Stimulated activated CD8-positive, alpha-beta memory T cell treated with anti-CD3 and anti-CD28 coated beads, Interleukin-12 subunit alpha, Interleukin-12 subunit beta, amount 100 ng/mL, for 24 hours (primary cell): ENCODE measurements at regions not wholly inside any gene's neighbourhood (a gene's known extent, or its start where the extent isn't known, plus 50 kb on each side); places are given as distances from the start of the nearest gene placed in this dataset.

Experiments
- DNase-seq: peaks from one replicate; pipeline ENCODE4 v3.0.0-alpha.2; 2020; ENCODE audit errors: extremely low read depth

GRCh38 chr6:156306531-156306930, 470.6 kb upstream of the ARID1B start:
- DNase-seq: no peak

DNA sequence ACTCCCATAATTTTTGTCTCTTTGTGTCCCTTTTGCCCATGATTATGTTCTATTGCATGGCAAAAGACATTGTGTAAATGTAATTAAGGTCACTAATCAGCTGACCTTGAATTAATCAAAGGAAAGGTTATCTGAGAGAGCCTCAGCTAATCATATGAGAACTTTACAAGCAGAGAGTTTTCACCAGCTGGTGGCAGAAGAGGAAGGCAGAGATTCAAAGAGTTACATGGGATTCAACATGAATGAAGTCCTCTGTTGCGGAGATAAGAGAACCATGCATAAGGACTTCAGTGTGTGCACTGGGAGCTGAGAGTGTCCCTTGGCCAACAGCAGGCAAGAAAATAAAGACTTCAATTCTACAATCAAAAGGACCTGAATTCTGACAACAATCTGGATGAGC, 494.1 kb upstream of the ARID1B start:
- DNase-seq: no peak

DNA sequence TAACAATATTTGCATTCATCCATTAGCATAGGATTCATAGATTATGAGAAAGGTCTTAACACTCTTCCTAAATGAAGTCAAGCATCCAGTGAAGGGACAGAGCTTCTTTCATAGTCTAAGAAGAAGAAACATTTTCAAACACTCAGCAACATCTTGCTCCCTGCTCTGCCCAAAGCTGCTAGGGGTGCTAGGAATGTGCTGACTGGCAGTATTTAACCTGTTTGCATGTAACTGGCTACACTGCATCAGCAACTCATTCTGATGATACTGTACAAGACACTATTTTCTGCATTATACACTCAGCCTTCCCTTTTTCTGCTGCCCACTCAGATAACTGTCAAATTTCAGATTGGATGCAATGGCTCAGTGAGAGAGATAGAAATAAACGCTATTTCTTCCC, 495.1 kb upstream of the ARID1B start:
- no peak for DNase-seq

DNA sequence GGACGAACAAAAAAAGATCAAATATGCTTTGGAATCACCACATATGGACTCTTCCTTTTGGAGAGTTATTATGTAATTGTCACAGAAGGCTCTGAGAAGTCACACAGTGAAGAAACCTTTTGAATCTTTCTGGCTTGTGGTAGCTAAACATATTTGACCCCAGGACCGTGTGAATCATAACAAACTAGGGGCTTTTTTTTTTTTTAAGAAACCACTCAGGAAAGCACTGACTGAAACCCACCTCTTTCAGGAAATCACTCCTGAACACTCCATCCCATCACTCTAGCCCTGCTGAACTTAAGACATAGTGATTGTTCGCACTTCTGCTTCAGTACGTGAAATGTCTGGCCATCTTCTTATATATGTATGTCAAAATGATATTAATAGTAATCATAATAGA, 495.9 kb upstream of the ARID1B start:
- no peak for DNase-seq

DNA sequence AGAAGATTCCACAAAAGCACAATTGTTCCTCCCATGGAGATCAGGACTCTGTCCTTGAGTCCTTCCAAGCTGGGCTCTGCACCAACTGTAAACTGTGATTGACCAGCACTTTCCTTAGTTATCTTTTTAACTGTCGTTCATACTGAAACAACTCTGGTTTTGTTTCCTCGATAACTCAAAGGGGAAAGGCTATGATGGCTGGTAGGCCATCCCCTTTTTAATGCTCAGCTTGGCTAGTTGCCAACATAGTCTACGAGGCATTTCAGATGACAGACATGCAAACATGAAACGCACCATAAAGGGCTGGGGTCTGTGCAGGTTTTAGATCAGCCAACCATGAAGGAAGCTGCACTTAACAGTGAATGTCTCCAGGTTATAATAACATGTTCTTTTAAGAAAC, 497.1 kb upstream of the ARID1B start:
- DNase-seq: no peak

DNA sequence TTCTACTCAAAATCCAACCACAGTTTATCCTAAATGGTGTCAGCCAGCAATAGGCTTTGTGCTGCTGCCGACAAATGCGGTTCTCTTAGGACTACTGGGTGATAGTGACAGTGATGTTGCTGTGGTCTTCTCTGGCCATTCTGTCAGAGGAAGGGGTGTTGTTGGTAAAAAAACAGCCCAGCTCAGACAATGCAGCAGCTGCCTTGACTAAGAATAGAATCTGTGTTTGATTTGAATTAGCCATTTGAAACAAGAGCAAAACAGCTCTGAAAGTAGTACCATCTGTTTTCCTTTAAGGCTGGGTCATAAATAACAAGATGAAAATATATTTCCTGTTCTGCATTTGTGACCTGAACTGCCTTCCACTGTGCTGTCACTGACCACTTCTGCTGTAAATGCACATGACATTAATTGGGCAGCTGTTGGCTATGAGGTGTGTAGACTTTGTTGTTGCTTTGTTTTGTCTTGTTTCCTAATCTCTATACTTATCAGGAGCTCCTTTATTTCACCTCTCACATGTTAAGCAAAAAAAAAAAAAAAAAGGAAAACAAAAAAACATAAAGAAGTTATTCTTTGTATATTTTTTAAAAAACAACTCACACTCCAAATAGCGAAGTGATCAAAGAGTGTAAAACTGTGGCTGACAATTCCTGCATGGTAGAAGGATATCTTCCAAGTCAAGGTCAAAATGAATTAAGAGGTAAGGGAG, 497.8 kb upstream of the ARID1B start:
- DNase-seq: no peak

- DNase-seq: no peak
Observed at GRCh38 chr6:156273065-156273711, 504.0 kb upstream of the ARID1B start.

GRCh38 chr6:156269751-156270369, 507.3 kb upstream of the ARID1B start:
- DNase-seq: no peak

- no peak for DNase-seq
Observed at GRCh38 chr6:156268849-156269248, 508.3 kb upstream of the ARID1B start.

GRCh38 chr6:156262014-156262413, 515.2 kb upstream of the ARID1B start:
- no peak for DNase-seq

GRCh38 chr6:156260815-156261214, 516.4 kb upstream of the ARID1B start:
- DNase-seq: no peak

GRCh38 chr6:156258981-156259380, 518.2 kb upstream of the ARID1B start:
- DNase-seq: no peak

DNA sequence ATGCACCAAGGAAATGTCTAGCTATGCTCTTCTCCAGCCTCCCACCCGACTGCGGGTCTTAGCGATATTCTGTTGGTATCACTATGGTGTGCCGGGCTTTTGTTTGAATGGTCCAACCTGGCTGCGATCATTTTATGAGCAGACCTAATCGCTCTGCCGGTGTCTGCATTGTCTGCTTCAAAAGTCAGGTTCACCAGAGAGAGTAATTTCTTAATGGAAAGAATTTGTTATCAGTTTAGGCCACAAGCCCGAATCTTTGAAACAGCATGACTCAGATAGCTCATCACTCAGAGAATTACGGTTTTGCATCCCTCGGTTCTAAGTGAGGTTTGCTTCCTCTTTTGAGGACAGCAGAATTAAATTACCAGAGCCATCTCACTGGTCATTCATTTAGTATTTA, 521.0 kb upstream of the ARID1B start:
- no peak for DNase-seq

- DNase-seq: no peak
Observed at GRCh38 chr6:156254240-156254639, 522.9 kb upstream of the ARID1B start.

GRCh38 chr6:156250593-156250992, 526.6 kb upstream of the ARID1B start:
- DNase-seq: peak; percentile 7

GRCh38 chr6:156242206-156242605, 535.0 kb upstream of the ARID1B start:
- no peak for DNase-seq

GRCh38 chr6:156231026-156231765, 546.0 kb upstream of the ARID1B start:
- DNase-seq: no peak

GRCh38 chr6:156219973-156220372, 557.2 kb upstream of the ARID1B start:
- DNase-seq: no peak

DNA sequence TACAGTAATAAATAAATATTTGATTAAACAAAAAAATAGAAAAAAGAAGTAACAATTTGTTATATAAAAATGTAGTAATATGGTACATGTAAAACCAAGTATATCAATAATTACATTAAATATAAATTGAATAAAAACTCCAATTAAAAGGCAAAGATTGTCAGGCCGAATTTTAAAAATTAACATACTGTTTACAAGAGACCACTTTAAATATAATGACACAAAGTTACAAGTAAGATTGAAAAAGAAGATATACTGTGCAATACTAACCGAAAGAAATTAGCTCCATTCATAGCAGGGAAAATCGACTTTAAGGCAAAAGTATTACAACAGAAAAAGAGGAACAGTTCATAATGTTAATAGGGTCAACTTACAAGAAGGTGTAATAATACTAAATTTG, 571.5 kb upstream of the ARID1B start:
- DNase-seq: no peak

- no peak for DNase-seq
Observed at GRCh38 chr6:156199182-156199581, 578.0 kb upstream of the ARID1B start.

- DNase-seq: no peak
Observed at GRCh38 chr6:156197513-156197912, 579.7 kb upstream of the ARID1B start.

DNA sequence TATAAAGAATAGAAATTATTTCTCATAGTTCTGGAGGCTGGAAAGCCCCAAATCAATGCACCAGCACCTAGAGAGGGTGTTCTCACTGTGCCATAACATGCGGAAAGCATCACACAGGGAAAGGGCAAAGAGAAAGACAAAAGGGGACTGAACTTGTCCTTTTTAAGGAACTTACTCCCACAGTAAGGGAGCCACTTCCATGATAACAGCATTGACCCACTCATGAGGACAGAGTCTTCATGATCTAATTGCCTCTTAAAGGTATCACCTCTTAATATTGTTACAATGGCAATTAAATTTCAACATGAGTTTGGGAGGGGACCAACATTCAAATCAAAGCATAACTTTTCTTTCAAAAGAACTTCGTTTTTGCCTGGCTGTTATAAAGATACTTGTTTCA, 582.2 kb upstream of the ARID1B start:
- no peak for DNase-seq

GRCh38 chr6:156193381-156193780, 583.8 kb upstream of the ARID1B start:
- DNase-seq: no peak
